HL-60 (cell line): ENCODE measurements at regions not wholly inside any gene's neighbourhood (a gene's known extent, or its start where the extent isn't known, plus 50 kb on each side); places are given as distances from the start of the nearest gene placed in this dataset.

Experiments used
- DNase-seq, 2 experiments: peaks; one replicate each; pipeline ENCODE4 v3.0.0-alpha.2; 2010 to 2020; ENCODE audit warnings: low read depth in 1 of 2, low spot score in 1 of 2
- H3K27ac ChIP-seq: fragments of 250-450 bp; sonication (Bioruptor Pico); replicated peaks from 2 replicates; pipeline ENCODE4 v1.5.1; 2020; ENCODE audit warnings: mild to moderate bottlenecking, moderate library complexity
- H3K27me3 ChIP-seq: fragments of 250-450 bp; sonication (Bioruptor Pico); 2 replicates; pipeline ENCODE4 v1.5.1; 2021; ENCODE audit warnings: mild to moderate bottlenecking, moderate library complexity; ENCODE audit not compliant: insufficient read depth, poor library complexity, severe bottlenecking
- H3K4me3 ChIP-seq: replicated peaks from 2 replicates; pipeline ENCODE4 v1.5.1; 2011; ENCODE audit warnings: mild to moderate bottlenecking, control low read depth, low read length; ENCODE audit not compliant: insufficient read depth
- CTCF ChIP-seq: IDR thresholded peaks from one replicate; pipeline ENCODE4 v1.5.1; 2011; ENCODE audit warnings: low read length, control low read depth, inconsistent platforms; ENCODE audit not compliant: insufficient read depth
- GABPA ChIP-seq: IDR thresholded peaks from 2 replicates; pipeline ENCODE4 v1.6.1; 2012; ENCODE audit warnings: low read depth
- POLR2AphosphoS5 ChIP-seq: IDR thresholded peaks from 2 replicates; pipeline ENCODE4 v1.6.1; 2012; ENCODE audit warnings: low read depth
- REST ChIP-seq: IDR thresholded peaks from 2 replicates; pipeline ENCODE4 v1.6.1; 2012; ENCODE audit warnings: low read depth; ENCODE audit not compliant: insufficient replicate concordance
- SPI1 ChIP-seq: IDR thresholded peaks from 2 replicates; pipeline ENCODE4 v1.6.1; 2012; ENCODE audit warnings: low read depth, mild to moderate bottlenecking, borderline replicate concordance

- Histone ChIP-seq H3K4me3 (no peak overlapping the region), H3K27ac (no peak overlapping the region), H3K27me3 (no peaks in the 10 kb centered on the region)
- no peak for DNase-seq
- TF ChIP-seq CTCF (no peak), REST (no peak), GABPA (no peak), SPI1 (no peak)
Measured at GRCh38 chr18:78519394-78520062, 460.1 kb upstream of the SALL3 start.

GRCh38 chr18:78521136-78521535, 458.5 kb upstream of the SALL3 start:
- H3K4me3 ChIP-seq: no peak overlapping the region

GRCh38 chr18:78521744-78522143, 457.9 kb upstream of the SALL3 start:
- no peak overlapping the region for H3K27ac ChIP-seq
- no peak for DNase-seq
- no peak overlapping the region for H3K4me3 ChIP-seq
- no peak for TF ChIP-seq GABPA
- TF ChIP-seq SPI1: no peak
- no peak for TF ChIP-seq POLR2AphosphoS5
- TF ChIP-seq CTCF: no peak
- no peak for TF ChIP-seq REST
- no peaks in the 10 kb centered on the region for H3K27me3 ChIP-seq

More at GRCh38 chr18:78521136-78521535, 458.5 kb upstream of the SALL3 start:
- no peak for DNase-seq
- TF ChIP-seq GABPA (no peak), CTCF (no peak), REST (no peak), SPI1 (no peak), POLR2AphosphoS5 (no peak)
- no peak overlapping the region for H3K27ac ChIP-seq
- no peaks in the 10 kb centered on the region for H3K27me3 ChIP-seq
